ENCODE measurements at regions not wholly inside any gene's neighbourhood (a gene's known extent, or its start where the extent isn't known, plus 50 kb on each side); places are given as distances from the start of the nearest gene placed in this dataset.

- no peak for TF ChIP-seq CTCF (IDR thresholded peaks at IDR 0.05)
- no peak for TF ChIP-seq POLR2A (IDR thresholded peaks at IDR 0.05)
These were observed 1020.3 kb downstream of the NAALADL2 start for GRCh38 chr3:175879417-175879816.

Data from thyroid gland (tissue), 4 donors.